Inflammatory macrophage treated with lipopolysaccharide for 4 hours (primary cell): ENCODE measurements at regions not wholly inside any gene's neighbourhood (a gene's known extent, or its start where the extent isn't known, plus 50 kb on each side); places are given as distances from the start of the nearest gene placed in this dataset.
A peak's percentile ranks its signal among the peaks of the same experiment; 100 is the strongest.

ENCODE experiments used
- DNase-seq: peaks from one replicate; pipeline ENCODE4 v3.0.0-alpha.2; 2020

DNA sequence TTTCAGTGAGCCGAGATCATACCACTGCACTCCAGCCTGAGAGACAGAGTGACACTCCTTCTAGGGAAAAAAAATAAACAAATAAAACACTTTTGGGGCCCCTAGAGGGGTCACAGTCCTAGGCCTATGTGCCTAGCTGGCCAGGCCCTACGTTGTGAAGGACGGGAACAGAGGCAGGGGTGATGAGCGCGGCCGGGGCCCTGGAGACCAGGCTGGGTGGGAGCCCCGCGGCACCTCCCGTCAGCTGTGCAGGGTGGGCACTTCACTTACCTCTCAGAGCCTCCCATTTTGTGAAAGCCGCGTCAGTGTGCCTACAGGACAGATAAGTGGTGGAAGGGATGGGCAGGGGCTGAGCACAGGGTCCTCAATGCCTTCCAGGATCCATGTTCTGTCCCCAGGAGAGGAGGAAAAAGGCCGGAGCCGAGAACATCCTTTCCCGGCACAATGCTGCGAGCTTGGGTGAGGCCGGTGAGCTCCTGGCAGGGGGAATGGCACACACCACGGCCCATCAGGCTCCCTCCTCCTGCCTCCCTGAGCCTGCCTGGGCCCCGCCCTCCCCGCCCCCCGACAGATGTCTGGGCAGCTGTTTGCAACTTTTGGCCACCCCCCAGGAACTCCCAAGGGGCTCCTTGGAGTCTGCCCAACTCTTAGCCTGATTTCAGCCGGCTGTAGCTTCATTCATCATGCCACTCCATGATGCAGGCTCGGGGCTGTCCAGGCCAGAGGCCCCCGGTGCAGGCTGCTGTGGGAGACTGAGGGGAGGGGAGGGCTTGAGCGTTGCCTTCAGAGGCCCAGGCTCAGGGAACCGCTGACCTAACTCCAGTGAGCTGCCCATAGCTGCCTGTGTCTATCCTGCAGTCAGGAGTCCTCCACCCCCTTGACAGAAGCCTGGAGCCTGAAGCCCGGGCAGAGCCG, 196.5 kb downstream of the TFCP2L1 start:
- no peak for DNase-seq

DNA sequence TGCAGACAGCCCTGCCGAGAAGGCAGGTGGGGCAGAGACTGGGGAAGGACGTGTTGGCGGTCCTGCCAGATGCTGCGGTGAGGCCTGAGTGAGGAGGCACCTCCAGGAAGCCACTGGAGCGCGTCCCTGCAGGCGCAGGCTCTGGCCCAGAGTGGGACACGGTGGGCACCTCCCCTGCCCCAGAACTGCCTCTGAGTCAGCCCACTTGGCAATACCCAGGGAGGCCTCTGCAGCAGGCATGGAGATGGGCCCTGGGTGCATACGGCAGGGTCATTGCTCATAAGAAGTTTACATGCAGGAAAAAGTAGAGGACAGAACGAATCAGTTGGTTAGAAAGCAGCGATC, 195.9 kb downstream of the TFCP2L1 start:
- no peak for DNase-seq

DNA sequence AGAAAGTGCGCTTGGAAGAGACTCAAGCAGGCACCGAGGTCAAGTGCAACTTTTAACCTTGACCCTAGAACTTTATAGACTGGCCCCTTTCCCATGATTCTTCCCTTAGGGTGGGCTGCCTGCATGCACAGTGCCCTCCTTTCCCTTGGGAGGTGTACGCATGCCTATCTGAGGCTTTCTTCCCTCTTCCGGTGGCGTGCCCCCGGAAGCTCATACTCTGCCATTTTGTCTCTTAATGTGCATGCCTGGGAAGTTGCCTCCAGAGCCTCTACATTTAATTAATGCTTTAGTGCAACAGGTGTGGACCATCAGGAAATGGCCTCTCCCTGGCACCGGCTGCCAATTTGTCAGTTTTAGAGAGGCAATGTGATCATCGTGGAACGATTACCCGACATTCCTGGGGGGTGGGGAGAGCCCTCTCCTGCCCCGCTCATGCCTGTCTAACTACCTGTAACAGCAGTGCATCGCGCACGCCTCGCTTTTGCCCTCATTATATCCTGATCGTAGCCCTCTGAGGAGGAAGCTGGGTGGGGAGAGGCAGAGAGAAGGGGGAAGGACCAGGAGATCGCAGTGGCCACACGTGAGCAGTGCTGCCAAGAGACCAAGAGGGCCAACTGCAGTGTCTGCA, 194.8 kb downstream of the TFCP2L1 start:
- DNase-seq, result no peak

DNA sequence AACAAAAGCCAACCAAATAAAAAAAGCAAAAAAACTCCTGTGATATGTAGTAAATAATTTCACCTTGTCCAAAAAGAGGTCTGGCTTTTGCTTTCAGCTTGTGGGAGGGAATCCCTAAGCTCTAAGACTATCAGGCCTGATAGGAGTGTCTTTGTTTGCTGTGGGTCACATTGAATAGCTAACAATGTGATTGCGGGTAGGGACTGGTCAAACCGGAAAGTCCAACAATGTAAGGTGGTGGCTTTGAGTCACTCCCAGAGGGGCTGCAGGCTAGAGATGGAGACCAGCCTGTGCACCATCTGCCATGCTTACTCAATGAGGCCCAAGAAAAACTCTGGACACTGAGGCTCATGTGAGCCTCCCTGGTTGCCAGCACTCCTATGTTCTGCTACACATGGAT, 192.9 kb downstream of the TFCP2L1 start:
- DNase-seq, result no peak

DNA sequence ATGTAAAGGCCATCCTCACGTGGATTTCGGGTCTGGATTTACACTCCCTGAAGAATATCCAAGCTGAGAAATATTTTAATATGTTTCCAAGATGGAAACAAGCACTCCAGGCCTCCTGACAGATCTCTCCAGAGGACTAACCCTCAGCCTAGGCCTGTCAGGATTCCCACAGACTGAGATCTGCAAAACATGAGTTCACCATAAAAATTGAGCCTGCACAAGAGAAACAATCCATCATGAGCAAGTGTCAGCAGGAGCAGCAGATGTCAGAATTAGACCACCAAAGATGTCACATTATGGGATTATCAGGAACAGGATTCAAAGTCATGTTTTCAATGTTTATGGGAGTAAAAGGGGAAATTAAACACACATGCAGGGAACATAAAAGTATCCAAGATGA, 191.3 kb downstream of the TFCP2L1 start:
- DNase-seq, result no peak

DNA sequence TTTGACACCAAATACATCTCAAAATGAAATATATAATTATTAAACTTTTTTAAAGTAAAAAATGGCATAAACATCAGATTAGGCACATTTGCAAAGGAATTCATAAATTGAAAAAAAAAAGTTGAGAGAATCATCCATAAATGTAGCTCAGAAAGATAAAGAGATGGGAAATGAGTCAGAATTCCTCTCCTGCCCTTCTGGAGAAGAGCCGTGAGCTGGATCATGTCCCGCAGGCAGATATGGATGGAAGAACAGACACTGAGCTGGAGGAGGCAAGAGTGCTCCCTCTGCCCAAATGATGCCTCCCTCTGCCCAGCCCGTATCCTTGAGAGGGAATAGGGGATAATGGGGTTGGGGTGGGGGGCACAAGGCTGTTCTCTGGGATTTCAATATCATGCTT, 190.9 kb downstream of the TFCP2L1 start:
- DNase-seq, result no peak

DNA sequence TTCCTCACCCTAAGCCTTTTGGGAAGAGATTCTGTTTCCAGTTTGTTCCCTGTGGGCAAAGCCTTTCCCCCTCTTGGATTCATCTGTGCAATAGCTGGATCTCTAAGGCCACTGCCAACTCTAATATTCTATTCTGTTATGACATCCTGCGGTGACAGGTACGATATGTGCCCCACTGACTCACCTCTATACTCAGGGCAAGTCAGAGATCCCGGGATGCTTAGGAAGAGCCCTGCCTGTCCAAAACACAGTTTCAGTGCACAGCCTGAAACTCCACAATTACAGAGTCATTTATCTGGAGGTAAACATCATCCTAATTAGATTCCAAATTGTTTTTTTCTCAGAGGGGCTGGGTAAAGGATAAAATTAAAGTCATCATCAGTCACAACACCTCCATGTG, 190.2 kb downstream of the TFCP2L1 start:
- no peak for DNase-seq

DNA sequence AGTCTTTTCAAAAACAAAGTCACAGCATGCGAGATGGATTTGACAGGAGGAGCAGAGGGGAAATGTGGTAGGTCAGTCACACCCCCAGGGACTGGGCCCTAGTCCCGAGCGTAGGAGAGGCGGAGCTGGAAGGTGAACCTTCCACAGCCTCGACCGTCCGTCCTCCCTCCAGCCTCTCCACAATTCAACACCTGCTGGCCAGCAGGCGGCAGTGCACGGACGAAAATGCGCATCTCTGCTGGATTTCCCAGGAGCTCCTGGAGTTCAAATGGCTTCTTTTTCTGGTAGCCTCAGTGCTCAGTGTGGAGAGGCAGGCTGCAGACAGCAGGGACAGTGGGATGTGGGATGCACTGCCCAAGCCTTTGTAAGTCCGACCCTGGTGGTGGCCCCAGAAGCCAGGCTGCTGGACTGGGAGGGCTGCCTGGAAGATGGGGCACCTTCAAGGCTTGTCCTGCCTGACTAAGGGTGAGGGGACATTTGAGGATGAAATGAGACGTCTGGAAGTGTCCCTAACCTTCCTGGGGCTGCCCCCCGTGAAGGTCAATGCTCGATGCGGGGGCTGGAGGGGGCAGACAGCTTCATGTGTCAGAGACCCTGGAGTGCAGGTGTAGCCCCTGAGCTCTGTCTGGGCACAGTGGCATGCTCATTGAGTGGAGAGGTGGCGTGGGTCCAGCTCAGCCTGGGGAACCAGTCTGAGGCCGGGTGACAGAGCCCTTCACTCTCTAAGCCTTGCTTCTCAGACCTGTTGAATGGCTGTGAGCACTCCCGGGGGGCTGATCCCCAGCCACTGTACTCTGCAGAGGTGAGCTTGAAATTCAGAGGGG, 189.5 kb downstream of the TFCP2L1 start:
- DNase-seq, result peak; percentile 44

DNA sequence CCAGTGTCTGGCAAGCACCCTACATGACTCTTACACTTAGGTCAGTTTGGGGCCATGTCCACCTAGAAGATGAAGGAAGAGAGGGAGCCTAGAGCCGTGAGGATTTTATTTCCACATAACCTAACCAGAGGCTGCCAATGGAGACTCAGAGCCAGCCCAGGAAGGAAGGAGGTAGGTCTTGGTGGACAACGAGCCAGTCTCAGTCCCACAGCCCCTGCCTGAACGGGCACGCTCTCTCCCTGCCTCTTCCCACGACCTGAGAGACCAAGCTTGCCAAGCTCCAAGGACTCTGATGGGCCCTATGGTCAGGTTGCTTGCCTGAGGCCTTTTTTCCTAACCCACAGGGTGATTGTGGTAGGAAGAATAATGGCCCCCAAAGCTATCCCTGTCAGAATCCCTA, 188.4 kb downstream of the TFCP2L1 start:
- no peak for DNase-seq

DNA sequence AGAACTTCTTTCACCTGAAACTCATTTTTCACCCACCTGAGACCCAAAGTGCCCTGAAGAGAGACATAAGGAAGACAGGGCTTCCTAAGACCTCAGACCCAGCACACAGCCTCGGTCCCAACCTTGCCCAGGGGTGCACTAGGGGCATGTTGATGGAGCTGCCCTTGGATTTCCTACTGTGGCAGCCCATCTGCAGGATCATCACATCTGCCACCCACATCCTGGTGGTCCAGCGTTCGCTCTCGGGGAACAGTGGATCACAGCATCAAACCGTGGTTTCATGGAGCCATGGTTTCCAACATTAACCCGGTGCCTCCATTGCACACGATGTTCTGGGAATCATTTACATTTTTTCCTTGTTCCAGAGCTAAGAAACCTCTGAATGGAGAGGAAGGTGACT, 186.4 kb downstream of the TFCP2L1 start:
- DNase-seq, result no peak

DNA sequence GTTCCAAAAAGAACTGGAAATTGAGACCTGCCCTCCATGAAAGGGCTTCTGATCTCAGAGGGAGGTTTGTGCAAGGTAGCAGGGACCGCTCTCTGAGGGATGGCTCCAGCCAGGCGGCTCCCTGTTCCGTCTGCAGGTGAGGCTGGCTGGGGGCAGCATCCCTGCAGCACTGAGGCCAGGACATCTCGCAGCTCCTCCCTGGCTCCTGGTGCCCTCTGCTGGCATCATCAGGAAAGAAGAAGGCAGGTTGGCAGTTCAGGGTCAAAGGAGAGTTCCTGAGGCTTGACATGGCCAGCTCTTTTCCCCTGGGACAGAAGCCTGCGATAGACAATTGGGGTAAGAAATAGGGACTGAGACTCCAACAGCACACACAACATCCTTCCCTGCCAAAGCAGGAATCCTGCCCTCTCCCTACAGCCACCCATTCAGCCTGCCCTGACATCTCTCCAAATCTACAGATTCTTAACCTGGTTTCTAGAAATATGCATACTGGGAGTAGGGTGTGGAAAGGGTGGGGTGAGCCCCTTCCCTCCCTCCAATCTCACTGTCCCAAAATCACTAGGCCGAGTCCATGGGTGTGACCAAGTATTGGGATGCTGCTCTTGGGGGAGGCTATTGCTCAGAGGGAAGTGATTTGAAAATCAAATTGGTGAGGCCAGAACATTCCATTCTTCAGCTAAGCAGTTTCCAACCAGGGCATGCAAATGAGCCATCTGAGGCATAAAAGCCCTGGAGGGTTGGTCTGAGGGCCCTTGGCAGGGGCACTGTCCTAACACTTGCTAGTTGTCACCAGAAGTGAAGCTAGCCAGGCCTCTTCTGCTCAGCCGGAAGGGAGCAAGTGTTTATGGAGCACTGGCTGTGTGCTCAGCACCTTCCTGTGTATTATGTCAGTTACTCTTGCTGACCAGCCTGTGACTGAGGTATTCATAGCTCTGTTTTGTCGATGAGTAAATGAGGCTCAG, 185.4 kb downstream of the TFCP2L1 start:
- no peak for DNase-seq

DNA sequence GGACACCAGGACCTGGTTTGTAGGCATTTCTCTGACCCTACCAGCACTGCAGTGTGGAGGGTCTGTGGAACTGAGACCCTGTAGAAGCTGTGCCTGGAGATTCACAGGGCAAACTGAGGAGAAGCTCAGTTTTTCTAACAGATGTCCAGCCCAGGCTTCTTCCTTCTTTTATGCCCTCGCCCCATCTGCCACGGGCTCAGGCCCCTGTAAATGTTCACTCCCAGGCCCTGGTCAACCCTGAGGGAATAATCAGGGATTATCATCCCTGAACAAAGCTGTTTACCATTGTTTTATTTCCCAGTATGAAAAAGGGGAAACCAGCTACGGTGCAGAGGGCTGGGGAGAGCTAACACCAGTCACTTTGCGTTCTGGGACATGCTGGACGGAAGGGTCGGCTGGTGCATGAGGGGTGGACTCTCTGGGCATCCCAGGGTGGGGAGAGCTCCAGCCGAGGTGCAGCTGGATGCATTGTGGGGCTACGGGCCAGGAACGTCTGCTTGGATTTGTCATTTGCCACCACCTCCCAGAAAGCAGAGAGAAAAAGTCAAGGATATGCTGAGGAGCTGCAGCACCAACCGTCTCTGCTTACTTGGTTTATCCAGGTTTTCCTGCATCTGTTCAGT, 183.8 kb downstream of the TFCP2L1 start:
- DNase-seq, result no peak

DNA sequence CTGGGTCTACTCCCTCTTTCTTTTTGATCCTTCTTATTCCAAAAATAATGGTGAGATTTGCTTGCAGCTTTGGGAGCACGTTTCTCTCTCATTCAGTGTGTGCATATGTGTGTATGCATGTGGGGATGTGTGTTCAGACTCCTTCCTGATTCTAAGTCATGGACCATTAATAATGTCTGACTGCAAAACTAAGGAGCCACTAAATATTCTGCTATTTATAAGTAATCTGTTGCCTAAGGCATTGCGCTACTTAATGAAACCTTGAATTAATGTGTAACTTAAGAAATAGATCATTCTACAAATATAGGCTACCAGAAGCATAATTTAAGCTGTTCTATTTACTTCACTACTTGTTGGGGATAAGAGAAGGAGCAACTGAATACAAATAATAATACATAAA, 182.1 kb downstream of the TFCP2L1 start:
- no peak for DNase-seq

DNA sequence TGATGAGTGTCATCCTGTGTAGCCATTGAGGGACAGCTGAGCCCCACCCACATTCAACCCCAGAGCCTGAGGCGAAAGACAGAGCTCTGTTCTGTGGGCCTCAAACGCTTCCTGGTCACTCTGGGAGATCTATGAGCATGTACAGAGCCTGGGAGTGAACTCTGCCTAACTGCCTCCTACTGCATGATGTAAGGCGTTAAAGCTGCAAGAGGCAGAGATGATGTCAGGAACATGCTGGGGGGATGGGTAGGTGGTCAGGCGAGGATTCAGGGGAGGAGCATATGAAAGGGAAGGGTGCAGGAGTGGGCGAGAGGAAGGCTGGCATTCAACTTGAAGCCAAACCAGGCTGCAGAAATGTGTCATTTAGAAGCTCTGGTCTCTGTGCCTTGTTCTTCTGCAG, 181.0 kb downstream of the TFCP2L1 start:
- peak; percentile 27 for DNase-seq

DNA sequence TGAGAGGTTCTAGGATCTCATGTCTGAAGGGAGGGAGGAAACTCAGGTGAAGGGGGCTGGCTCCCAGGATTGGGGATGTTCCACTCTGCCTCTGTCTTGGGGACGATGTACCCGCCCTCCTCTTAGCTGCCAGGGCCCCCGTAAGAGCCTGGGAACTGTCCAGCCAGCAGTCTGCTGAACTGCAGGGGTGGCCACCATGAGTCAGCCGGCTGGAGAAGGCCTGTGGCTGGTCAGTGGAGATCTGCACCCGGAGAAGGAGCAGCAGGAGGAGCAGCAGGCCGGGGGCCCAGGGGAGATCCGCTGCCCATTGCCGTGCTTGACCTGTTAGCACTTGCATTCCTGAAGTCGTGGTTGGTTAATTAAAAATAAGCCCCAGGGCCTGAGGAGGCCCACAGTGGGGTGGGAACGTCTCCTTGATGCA, 180.3 kb downstream of the TFCP2L1 start:
- DNase-seq, result no peak

DNA sequence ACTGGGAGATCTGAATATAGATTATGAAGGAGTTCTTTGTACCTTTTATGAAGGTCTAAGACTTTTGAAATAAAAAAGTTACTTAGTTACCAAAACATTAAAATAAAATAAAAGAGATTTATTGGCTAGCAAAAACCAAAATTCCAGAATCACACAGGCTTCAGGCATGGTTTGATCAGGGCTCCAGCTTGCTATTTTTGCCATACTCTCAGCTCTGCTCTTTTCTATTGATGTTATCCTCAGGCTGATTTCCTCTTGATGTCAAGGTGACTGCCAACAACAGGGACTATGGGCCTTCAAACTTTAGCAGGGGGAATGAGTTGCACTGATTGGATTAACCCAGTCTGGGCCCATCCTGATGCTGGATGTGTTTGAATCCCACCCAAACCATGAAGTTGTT, 174.1 kb downstream of the TFCP2L1 start:
- DNase-seq, result no peak

DNA sequence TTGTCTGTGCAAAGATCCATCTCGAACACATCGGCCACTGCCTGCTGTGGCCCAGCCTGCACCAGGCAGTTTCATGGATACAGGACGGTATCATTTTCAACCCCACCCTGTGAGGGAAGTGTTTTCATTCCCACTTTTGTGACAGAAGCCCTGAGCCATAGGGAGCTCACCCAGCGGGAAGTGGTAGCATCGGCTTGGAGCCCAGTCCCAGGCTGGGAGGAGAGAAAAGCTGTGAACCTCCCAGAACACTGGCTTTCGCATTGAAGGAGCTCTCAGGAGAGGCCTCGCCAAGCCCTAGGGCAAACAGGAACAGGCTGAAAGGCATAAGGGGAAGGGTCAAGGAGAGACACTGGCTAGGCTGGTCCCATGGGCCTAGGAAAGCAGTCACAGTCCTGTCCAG, 166.1 kb downstream of the TFCP2L1 start:
- no peak for DNase-seq

DNA sequence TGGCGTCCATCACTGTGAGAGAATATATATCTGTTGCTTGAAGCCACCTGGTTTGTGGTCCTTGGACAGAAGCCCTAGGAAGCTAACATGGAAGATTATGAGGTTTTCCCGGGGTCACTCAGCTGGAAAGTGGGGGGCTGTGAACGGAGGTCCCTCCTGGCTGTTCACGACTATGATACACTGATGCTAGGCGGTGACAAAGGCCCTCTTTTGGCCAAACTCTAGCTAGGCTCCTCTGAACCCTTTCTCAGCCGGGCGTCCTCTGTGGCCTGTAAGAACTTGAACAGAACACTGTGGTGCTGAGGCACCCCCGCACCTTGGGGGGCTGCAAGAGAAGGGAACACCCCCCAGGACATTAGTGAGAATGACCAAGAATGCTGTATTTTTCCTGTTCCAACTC, 164.6 kb downstream of the TFCP2L1 start:
- no peak for DNase-seq

DNA sequence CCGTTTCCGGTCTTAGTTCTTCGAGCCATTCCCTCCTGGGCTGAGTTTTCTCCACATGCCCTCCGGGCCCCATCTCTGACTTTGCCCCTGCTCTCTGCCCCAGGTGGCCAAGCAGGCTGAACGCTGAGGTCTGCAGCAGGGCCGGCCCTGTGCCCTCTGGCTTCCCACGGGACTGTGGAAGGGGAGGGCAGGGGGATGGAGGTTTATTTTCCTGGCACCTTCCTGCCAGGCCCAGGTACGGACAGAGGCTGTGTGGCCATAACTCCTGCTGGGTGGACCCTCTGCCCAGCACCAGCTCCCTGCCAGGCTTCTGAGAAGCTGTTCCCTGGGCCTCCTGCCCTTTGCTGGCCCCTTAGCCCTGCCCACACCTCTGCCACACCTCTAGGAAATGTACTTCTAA, 164.0 kb downstream of the TFCP2L1 start:
- no peak for DNase-seq

DNA sequence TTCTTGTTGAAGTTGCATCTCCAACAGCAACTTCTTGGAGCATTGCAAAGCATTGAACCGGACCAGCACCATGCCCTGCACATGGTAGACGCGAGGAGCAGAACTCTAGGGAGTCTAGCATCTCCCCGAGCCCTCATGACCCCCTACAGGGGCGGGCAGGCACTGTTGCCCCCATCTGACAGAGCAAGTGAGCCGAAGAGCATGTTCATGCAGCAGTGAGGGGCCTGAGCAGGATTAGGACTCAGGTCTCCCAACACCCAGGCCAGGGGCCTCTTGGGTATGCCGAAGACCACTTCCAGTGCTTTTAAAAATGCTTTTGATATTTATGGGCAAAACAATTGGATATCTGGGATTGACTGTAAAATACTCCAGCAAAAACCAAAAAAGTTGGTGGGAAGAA, 163.3 kb downstream of the TFCP2L1 start:
- no peak for DNase-seq

DNA sequence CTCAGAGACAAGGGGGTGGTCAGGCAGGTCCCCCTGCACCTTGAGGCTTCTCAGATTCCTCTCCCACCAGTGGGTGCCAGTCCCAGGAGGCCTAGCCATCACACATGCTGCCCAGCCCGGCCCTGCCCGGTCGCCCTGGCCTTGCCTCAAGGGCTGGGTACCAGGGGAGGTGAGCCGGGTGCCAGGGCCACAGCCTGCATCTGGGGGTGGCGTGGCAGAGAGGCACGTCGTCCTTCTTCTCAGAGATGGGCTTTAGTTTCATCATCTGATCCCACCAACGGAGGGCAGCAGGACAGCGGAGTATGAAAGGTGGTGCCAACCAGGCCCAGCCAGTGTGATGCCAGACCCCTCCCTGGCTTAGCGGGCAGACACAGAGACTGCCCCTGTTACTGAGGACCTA, 161.7 kb downstream of the TFCP2L1 start:
- DNase-seq, result no peak

DNA sequence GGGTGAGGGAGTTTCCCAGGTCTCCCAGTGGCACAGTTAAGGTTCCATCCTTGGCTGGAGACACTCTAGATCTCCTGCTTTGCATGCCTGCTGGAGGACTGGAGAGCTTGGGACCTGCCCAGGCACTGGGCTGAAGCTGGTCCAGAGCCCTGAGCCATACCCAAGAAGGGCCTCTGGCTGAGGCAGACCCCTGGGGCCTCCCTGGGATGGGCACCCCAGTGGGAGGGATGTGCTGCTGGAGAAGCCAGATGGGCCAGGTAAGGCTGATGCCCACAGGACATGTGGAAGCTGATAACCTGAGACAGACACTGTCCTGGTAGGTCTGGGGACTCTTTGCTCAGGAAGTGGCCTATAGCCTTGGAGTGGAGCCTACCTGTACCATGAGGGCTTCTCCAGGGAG, 160.7 kb downstream of the TFCP2L1 start:
- DNase-seq, result no peak
